ENCODE measurements at regions not wholly inside any gene's neighbourhood (a gene's known extent, or its start where the extent isn't known, plus 50 kb on each side); places are given as distances from the start of the nearest gene placed in this dataset.

DNA sequence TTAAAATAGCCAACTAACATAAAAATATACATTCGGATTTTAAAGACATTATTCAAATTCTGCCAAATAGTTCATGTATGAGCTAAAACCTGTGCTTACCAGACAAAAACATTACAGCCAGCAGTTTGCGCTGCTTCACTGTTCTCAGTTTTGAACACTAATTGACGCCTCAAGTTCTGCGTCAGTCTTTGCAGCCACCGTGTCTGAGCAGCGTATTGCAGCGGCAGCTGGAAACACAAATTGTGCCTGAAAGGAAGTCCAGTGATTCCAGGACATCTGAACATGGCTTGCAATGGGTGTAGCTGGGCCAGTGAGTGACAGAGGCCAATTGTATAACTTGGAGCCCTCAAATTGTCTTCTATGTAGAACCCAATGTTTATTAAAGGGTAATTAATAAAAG is 267.6 kb downstream of the TFCP2L1 start:
- TF ChIP-seq, protein P1, sequence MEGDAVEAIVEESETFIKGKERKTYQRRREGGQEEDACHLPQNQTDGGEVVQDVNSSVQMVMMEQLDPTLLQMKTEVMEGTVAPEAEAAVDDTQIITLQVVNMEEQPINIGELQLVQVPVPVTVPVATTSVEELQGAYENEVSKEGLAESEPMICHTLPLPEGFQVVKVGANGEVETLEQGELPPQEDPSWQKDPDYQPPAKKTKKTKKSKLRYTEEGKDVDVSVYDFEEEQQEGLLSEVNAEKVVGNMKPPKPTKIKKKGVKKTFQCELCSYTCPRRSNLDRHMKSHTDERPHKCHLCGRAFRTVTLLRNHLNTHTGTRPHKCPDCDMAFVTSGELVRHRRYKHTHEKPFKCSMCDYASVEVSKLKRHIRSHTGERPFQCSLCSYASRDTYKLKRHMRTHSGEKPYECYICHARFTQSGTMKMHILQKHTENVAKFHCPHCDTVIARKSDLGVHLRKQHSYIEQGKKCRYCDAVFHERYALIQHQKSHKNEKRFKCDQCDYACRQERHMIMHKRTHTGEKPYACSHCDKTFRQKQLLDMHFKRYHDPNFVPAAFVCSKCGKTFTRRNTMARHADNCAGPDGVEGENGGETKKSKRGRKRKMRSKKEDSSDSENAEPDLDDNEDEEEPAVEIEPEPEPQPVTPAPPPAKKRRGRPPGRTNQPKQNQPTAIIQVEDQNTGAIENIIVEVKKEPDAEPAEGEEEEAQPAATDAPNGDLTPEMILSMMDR (IDR thresholded peaks at IDR 0.05), result no peak
- no peak overlapping the region for H3K4me3 ChIP-seq (ENCODE audit: low read depth in 1 of 2, low read length in 1 of 2)
- H3K36me3 ChIP-seq, result no peaks in the 10 kb centered on the region
- H3K27ac ChIP-seq, result no peak overlapping the region
- peaks cover 26% of the 10 kb centered on the region for H3K27me3 ChIP-seq
- no peaks in the 10 kb centered on the region for H3K4me1 ChIP-seq (ENCODE audit: control insufficient read depth in 1 of 2, insufficient read depth in 1 of 2, low read depth in 1 of 2, low read length in 1 of 2)
- H3K9me3 ChIP-seq, result no peaks in the 10 kb centered on the region

DNA sequence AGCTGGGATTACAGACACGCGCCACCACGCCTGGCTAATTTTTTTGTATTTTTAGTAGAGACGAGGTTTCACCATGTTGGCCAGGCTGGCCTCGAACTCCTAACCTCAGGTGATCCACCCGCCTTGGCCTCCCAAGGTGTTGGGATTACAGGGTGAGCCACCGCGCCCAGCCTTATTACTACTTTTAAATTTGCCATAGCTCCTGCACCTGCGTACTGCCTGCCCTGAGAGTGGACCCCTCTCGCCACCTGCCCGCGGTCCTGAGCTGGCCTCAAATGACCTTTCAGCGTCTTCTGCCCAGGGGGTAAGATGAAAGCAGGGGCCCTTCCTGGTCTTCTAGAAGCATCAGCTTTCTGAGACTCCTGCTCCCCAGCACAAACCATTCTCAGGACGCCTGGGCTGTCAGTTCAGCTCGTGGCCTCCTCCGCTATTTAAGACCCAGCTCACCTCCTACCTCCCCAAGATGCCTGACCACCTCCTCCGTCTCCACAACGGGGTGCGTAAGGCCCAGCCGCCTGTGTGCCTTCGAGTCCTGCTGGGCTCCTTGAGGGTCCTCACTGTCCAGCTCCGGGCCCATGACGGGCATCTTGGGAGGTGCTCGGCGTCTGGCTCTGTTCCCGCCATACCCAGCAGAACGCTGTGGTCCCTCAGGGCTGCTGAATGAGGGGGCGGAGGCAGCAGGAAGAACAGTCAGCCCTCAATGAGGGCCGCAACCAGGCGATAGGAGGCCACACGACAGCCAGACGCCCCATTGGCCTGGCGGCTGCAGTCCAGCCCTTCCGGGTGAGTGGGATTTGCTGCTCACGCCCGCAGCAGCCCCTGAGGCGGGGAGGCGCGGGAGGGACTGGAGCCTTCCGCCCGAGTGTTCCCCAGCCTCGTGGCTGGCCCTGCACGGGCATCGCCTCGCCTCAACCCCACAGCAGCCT is 266.6 kb downstream of the TFCP2L1 start:
- no peak overlapping the region for H3K4me3 ChIP-seq (ENCODE audit: low read depth in 1 of 2, low read length in 1 of 2)

DNA sequence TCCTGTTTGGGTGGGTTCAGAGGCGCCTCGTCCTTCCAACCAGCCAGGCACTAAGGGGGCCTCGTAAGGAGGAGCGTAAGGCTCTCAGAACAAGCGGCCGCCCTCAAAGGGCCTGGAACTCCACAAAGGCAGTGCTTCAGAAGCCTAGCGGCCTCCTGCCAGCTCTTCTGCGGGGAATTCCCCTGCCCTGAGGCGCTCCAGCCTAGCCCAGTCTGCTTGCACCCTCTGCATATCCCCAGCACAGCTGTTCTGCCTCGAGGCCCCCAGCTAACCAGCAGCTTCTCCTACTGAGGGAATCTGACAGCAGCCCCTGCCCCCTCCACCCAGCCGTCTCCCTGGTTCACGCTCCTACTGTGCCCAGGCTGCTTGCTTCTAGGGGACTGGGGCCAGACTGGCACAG is 265.9 kb downstream of the TFCP2L1 start:
- H3K4me3 ChIP-seq (ENCODE audit: low read depth in 1 of 2, low read length in 1 of 2), result no peak overlapping the region
- TF ChIP-seq, protein P1 (IDR thresholded peaks at IDR 0.05), result no peak
- no peaks in the 10 kb centered on the region for H3K36me3 ChIP-seq
- H3K9me3 ChIP-seq, result no peaks in the 10 kb centered on the region
- H3K27me3 ChIP-seq, result peaks cover 22% of the 10 kb centered on the region
- H3K4me1 ChIP-seq (ENCODE audit: control insufficient read depth in 1 of 2, insufficient read depth in 1 of 2, low read depth in 1 of 2, low read length in 1 of 2), result no peaks in the 10 kb centered on the region
- H3K27ac ChIP-seq, result no peak overlapping the region

More for the DNA sequence above, 266.6 kb downstream of the TFCP2L1 start:
- Histone ChIP-seq H3K4me1 (ENCODE audit: control insufficient read depth in 1 of 2, insufficient read depth in 1 of 2, low read depth in 1 of 2, low read length in 1 of 2) (no peaks in the 10 kb centered on the region), H3K9me3 (no peaks in the 10 kb centered on the region), H3K27me3 (peaks cover 26% of the 10 kb centered on the region), H3K27ac (no peak overlapping the region), H3K36me3 (no peaks in the 10 kb centered on the region)
- TF ChIP-seq, protein P1 (IDR thresholded peaks at IDR 0.05), result no peak

DNA sequence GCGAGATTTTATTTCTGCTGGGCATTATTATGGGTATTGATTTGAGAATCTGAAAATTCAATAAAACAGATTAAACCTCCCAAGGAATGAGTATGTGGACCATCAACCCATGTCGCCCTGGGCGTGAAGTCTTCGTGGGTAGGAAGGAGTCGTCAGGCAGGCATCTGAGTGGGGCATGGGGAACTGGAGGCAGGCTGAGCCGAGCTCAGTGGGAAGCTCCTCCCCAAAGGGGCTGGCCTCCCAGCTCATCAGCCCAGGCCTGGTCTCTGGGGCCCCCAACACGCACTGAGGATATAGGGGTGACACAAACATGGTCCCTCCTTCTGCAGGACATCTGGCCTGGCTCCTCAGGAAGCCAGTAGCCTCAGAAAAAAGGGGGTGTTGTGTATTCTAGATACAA is 265.2 kb downstream of the TFCP2L1 start:
- no peaks in the 10 kb centered on the region for H3K4me1 ChIP-seq (ENCODE audit: control insufficient read depth in 1 of 2, insufficient read depth in 1 of 2, low read depth in 1 of 2, low read length in 1 of 2)
- H3K27me3 ChIP-seq, result peaks cover 20% of the 10 kb centered on the region
- H3K36me3 ChIP-seq, result no peaks in the 10 kb centered on the region
- H3K4me3 ChIP-seq (ENCODE audit: low read depth in 1 of 2, low read length in 1 of 2), result no peak overlapping the region
- TF ChIP-seq, protein P1 (IDR thresholded peaks at IDR 0.05), result no peak
- H3K27ac ChIP-seq, result no peak overlapping the region
- H3K9me3 ChIP-seq, result no peaks in the 10 kb centered on the region

DNA sequence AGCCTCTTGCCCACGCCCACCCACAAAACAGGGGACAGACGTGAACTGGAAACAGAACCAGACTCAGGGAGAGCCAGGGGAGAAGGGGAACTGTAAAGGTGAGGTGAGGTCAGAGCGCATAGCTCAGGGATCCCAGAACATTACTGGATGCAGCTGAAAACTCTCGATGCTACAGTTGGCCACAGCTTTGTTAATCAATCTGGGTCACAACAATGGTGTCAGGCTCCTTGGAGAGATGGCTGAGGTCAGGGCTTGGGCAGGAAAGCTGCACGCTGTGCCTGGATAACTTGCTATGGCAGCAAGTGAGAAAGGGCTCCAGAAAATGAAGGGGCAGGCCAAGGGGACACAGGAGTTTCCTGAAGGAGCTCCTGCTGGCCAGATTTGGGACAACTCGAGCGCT is 263.3 kb downstream of the TFCP2L1 start:
- Histone ChIP-seq H3K4me1 (ENCODE audit: control insufficient read depth in 1 of 2, insufficient read depth in 1 of 2, low read depth in 1 of 2, low read length in 1 of 2) (no peaks in the 10 kb centered on the region), H3K27me3 (peaks cover 14% of the 10 kb centered on the region), H3K9me3 (no peaks in the 10 kb centered on the region), H3K27ac (no peak overlapping the region), H3K4me3 (ENCODE audit: low read depth in 1 of 2, low read length in 1 of 2) (no peak overlapping the region), H3K36me3 (no peaks in the 10 kb centered on the region)
- TF ChIP-seq, protein P1 (IDR thresholded peaks at IDR 0.05), result no peak
